ENCODE measurements at regions not wholly inside any gene's neighbourhood (a gene's known extent, or its start where the extent isn't known, plus 50 kb on each side); places are given as distances from the start of the nearest gene placed in this dataset.

- TF ChIP-seq CTCF (IDR thresholded peaks at IDR 0.05; ENCODE audit: insufficient read depth, low read length, poor library complexity, severe bottlenecking) (no peak), EZH2phosphoT487 (conservative IDR thresholded peaks at IDR 0.05; ENCODE audit: low read length) (no peak)
- H3K9ac ChIP-seq (ENCODE audit: low read length): no peak overlapping the region
- H3K4me3 ChIP-seq (ENCODE audit: insufficient read depth, low read length, poor library complexity, severe bottlenecking): no peak overlapping the region
- H3K79me2 ChIP-seq (ENCODE audit: insufficient read depth, low read length): no peaks in the 10 kb centered on the region
- H3K4me2 ChIP-seq (ENCODE audit: low read depth, low read length, poor library complexity, severe bottlenecking): no peak overlapping the region
- no peak overlapping the region for H2AFZ ChIP-seq (ENCODE audit: low read depth, low read length, severe bottlenecking)
- no peaks in the 10 kb centered on the region for H3K27me3 ChIP-seq (ENCODE audit: low read length)
- H3K9me2 ChIP-seq (replicated peaks; ENCODE audit: insufficient read depth, low read length): no peaks in the 10 kb centered on the region
- H3K9me3 ChIP-seq (ENCODE audit: insufficient read depth, low read length): peaks cover 5% of the 10 kb centered on the region; the same call in 1 of the 2 replicates
- no peaks in the 10 kb centered on the region for H3K36me3 ChIP-seq (ENCODE audit: low read length)
- no peaks in the 10 kb centered on the region for H3F3A ChIP-seq (ENCODE audit: insufficient read depth)
- no peak overlapping the region for H3K27ac ChIP-seq (ENCODE audit: low read depth, low read length)
- H4K20me1 ChIP-seq (ENCODE audit: low read depth, low read length): no peaks in the 10 kb centered on the region
These were observed 1325.2 kb upstream of the DDX18 start for GRCh38 chr2:116489292-116489691.

- Histone ChIP-seq H3F3A (ENCODE audit: insufficient read depth) (no peaks in the 10 kb centered on the region), H2AFZ (ENCODE audit: low read depth, low read length, severe bottlenecking) (no peak overlapping the region), H4K20me1 (ENCODE audit: low read depth, low read length) (no peaks in the 10 kb centered on the region), H3K4me3 (ENCODE audit: insufficient read depth, low read length, poor library complexity, severe bottlenecking) (no peak overlapping the region), H3K9me2 (replicated peaks; ENCODE audit: insufficient read depth, low read length) (no peaks in the 10 kb centered on the region), H3K9me3 (ENCODE audit: insufficient read depth, low read length) (peaks cover 5% of the 10 kb centered on the region; the same call in 1 of the 2 replicates), H3K27me3 (ENCODE audit: low read length) (no peaks in the 10 kb centered on the region), H3K79me2 (ENCODE audit: insufficient read depth, low read length) (no peaks in the 10 kb centered on the region), H3K9ac (ENCODE audit: low read length) (no peak overlapping the region), H3K27ac (ENCODE audit: low read depth, low read length) (no peak overlapping the region), H3K4me2 (ENCODE audit: low read depth, low read length, poor library complexity, severe bottlenecking) (no peak overlapping the region), H3K36me3 (ENCODE audit: low read length) (no peaks in the 10 kb centered on the region)
- TF ChIP-seq CTCF (IDR thresholded peaks at IDR 0.05; ENCODE audit: insufficient read depth, low read length, poor library complexity, severe bottlenecking): no peak
- no peak for TF ChIP-seq EZH2phosphoT487 (conservative IDR thresholded peaks at IDR 0.05; ENCODE audit: low read length)
These were observed 1324.5 kb upstream of the DDX18 start for GRCh38 chr2:116489944-116490343.

- TF ChIP-seq CTCF (IDR thresholded peaks at IDR 0.05; ENCODE audit: insufficient read depth, low read length, poor library complexity, severe bottlenecking) (no peak), EZH2phosphoT487 (conservative IDR thresholded peaks at IDR 0.05; ENCODE audit: low read length) (no peak)
- no peak overlapping the region for H2AFZ ChIP-seq (ENCODE audit: low read depth, low read length, severe bottlenecking)
- no peaks in the 10 kb centered on the region for H3F3A ChIP-seq (ENCODE audit: insufficient read depth)
- H3K4me3 ChIP-seq (ENCODE audit: insufficient read depth, low read length, poor library complexity, severe bottlenecking): no peak overlapping the region
- H3K27me3 ChIP-seq (ENCODE audit: low read length): no peaks in the 10 kb centered on the region
- no peak overlapping the region for H3K9ac ChIP-seq (ENCODE audit: low read length)
- no peaks in the 10 kb centered on the region for H3K79me2 ChIP-seq (ENCODE audit: insufficient read depth, low read length)
- H3K36me3 ChIP-seq (ENCODE audit: low read length): no peaks in the 10 kb centered on the region
- H3K9me3 ChIP-seq (ENCODE audit: insufficient read depth, low read length): peaks cover 4% of the 10 kb centered on the region; the same call in 1 of the 2 replicates
- no peaks in the 10 kb centered on the region for H3K9me2 ChIP-seq (replicated peaks; ENCODE audit: insufficient read depth, low read length)
- no peaks in the 10 kb centered on the region for H4K20me1 ChIP-seq (ENCODE audit: low read depth, low read length)
- no peak overlapping the region for H3K4me2 ChIP-seq (ENCODE audit: low read depth, low read length, poor library complexity, severe bottlenecking)
- H3K27ac ChIP-seq (ENCODE audit: low read depth, low read length): no peak overlapping the region
These were observed 1323.9 kb upstream of the DDX18 start for GRCh38 chr2:116490511-116491145.
